ENCODE measurements at regions not wholly inside any gene's neighbourhood (a gene's known extent, or its start where the extent isn't known, plus 50 kb on each side); places are given as distances from the start of the nearest gene placed in this dataset.
"Not testable (repeated sequence)": the region's sequence is repeated elsewhere in the genome, so short reads cannot be mapped to it uniquely, and the experiment has no call there.

DNA sequence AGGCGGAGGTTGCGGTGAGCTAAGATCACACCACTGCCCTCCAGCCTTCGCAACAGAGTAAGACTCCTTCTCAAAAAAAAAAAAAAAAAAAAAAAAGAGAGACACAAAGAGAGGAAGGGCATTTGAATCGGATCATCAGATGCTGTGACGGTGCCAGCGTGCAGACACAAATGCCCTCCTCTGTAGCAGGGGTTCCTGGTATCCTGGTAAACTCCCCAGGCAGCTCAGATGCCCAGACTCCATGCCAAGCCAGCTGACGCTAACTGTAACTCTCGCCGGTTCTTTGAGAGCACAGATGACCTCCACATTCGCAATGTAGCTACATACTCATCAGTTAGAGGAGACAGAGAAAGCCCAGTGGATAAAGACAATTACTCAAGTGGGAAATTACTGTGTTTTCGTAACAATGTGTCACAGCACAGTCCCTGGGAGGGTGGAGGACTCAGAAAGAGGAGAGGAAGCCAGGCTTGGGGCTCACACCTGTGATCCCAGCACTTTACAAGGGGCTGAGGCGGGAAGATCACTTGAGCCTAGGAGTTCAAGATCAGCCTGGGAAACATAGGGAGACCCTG is 153.1 kb downstream of the BRD1 start:
- DNase-seq, result no peak

DNA sequence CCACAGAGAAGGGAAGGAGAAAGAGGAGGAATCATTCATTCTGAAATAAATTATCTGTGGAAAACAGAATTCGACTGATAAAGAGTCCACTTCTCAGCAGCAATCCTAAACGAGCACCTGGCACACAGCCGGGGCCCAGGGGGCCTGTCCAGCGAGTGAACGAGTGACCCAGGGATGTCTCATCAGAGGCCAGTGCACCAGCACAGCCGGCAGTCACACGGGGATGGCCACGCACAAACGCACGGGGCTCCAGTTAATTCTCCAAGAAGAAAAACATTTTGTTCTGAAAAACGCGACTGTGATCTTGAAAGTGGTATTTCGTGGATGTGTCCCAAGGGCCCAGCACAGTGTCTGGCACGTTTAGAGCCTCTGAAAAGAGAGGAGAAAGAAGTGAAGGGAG is 154.6 kb downstream of the BRD1 start:
- no peak for DNase-seq

DNA sequence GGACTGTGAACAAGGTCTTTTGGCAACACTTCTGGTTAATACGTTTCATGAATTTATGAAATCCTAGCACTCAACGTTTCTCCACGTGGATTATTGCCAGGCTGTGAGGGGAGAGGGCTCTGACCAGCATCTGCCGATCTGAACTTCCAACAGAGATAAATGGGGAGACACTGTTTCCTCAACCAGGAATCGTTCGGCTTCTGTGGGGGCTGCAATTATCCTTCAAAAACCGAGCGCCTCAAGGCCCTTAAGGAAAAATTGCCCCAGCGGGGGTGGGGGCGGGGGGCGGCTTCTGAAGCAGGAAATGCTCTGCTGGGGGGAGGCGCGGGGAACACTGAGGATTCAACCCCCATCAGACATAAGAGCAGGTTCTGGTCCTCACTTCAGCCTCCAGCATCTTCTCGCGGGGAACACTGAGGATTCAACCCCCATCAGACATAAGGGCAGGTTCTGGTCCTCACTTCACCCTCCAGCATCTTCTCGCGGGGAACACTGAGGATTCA is 155.6 kb downstream of the BRD1 start:
- DNase-seq, result no peak

DNA sequence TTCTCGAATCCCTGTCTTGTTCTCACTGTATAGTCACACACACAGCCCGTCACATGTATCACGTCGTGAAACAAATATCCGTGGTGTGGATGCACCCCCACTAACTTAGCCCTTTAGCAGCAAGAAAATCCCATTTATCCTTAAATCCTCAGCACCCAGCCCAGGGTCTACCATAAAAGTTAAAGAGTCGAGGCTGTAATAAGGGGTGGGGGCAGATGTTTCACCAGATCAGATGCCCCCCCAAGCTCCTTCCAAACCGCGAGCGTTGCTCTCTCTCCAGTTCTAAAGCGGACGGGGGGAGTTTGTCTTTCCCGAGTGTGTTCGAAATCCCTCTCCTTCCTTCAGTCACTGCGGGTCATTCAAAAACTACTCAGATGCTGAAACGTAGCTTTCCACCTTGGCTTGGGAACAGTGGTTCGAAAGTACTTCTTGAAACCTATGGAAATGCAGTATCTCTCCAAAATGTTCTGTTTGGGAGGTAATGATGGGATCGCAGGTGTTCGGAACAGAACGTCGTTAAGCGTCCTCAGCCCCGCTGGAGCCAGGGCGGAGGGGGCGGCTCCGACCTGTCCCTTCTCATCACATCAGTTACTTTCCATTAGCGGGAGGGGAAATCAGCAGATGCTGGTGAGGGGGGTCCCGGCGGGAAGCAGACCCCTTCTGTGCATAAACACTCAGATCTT is 156.2 kb downstream of the BRD1 start:
- DNase-seq, result no peak

DNA sequence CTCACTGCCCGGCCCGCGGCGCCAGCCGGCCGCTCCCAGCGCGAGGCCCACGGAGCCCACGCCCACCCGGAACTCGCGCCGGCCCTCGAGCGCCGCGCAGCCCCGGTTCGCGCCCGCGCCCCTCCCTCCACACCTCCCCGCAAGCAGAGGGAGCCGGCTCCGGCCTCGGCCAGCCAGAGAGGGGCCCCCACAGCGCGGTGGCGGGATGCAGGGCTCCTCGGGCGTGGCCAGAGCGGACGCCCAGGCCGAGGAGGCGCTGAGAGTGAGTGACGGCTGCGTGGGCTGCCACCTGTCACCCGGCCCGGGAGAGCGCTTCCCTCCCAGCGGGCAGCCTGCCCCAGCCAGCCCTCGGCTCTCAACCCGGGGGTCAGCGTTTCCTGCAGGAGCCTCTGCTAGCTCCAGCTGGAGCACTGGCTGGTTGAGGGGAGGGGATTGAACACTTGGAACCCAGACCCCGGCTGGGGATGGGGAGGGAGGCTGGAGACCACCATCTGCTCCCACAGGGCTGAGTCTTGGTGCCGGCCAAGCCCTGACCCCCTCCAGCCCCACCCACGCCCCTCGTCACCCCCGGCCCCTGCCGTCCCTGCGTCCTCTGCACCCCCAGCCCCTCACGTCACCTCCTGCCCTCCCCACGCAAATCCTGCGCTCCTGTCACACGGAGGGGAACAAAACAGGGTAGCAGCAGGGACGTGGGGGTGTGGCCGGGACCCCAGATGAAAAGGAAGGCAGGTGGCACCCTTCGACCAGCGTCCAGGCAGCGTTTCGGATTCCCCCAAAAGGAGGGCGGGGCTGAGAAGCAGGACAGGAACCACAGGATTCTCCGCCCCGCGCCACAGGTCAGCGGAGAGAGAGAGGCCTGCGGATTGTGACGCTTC is 157.0 kb downstream of the BRD1 start:
- DNase-seq, result no peak

DNA sequence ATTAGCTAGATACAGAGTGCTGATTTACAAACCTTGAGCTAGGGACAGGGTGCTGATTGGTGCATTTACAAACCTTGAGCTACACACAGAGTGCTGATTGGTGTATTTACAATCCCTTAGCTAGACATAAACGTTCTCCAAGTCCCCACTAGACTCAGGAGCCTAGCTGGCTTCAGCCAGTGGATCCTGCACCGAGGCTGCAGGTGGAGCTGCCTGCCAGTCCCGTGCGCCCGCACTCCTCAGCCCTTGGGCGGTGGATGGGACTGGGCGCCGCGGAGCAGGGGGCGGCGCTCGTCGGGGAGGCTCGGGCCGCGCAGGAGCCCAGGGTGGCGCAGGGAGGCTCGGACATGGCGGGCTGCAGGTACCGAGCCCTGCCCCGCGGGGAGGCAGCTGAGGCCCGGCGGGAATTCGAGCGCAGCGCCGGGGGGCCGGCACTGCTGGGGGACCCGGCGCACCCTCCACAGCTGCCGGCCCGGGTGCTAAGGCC is 157.7 kb downstream of the BRD1 start:
- not testable (repeated sequence) for DNase-seq

DNA sequence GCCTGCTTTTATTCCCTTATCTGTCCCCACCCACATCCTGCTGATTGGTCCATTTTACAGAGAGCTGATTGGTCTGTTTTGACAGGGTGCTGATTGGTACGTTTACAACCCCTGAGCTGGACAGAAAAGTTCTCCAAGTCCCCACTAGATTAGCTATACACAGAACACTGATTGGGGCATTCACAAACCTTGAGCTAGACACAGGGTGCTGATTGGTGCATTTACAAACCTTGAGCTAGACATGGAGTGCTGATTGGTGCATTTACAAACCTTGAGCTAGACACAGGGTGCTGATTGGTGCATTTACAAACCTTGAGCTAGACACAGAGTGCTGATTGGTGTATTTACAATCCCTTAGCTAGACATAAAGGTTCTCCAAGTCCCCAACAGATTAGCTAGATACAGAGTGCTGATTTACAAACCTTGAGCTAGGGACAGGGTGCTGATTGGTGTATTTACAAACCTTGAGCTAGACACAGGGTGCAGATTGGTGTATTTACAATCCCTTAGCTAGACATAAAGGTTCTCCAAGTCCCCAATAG is 158.2 kb downstream of the BRD1 start:
- not testable (repeated sequence) for DNase-seq

DNA sequence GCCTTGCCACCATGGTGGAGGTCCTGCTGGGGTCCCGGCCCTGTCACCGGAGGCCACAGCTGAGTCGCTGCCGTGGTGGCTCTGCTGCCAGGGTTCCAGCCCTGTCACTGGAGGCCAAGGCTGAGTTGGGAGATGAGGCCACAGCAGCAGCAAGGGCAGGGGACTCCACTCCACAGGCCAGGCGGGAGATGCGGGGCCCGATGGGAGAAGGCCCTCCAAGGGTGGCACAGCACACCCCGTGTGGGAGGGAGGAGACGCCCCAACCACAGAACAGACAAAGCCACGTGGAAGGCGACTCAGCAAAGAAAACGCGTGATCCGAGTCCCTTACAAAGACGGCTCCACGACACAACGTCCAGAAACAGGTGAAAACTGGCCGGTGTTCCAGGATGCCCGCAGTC is 159.3 kb downstream of the BRD1 start:
- no peak for DNase-seq

DNA sequence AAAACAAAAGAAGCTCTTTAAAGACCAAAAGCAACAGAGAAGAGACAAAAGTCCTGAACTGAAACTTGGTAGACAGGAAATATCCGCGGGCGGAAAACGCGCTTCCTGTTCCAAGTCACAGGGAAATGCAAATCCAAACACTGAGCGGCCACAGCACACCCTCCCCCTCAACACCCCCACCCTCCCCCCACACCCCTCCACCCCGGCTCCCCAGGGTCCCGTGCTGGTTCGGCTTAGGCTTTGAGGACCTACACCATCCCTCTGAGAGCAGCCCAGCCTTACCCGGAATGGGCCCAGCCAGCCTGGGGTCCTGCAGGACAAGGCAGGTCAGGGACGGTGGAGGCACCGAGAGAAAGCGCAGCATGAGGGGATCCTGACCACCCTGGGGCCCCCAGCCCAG is 160.4 kb downstream of the BRD1 start:
- DNase-seq, result no peak

DNA sequence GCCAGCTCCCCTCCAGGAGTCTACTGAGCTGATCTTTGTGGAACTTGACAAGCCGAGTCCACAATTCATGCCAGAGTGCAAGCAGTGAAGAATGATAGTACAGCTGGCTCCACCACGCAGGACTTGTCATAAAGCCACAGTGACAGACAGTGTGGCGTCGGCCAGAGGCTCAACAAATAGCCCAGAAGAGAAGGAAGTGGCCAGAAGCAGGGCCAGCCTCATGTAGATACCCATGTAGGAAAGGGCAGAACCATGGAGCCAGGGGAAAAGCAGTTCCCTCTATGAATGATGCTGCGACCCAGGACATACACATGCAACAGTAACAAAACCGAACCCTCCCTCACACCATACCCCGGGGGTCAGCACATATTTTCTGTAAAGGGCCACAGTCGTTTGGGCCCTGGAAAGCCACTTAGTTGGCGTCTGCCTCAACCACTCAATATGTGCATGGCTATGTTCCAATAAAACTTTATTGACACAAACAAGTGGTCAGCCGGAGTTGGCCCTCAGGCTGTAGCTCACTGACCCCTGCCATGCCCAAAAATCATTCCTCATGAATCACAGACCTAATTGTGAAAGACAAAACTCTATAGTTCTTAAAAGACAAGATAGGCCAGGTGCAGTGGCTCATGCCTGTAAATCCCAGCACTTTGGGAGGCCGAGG is 161.4 kb downstream of the BRD1 start:
- DNase-seq, result no peak

DNA sequence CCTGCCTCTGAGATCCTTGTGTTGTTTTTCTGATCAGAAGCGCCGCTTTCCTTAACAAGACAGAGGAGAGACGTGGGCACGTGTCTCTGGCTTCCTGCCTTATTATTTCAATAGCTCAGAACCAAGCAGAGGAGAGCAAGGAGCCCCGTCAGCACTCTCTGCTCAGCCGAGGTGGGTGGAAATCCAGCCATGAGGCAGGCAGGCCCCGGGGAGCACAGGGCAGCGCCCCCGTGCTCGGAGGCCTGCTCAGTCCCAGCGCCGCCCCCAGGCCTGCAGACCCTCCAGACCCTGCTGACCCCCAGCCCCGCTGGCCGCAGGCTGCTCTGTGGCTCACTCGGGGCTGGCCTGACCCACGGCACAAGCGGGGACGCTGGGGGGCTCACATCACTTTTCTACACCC is 162.8 kb downstream of the BRD1 start:
- DNase-seq, result no peak

DNA sequence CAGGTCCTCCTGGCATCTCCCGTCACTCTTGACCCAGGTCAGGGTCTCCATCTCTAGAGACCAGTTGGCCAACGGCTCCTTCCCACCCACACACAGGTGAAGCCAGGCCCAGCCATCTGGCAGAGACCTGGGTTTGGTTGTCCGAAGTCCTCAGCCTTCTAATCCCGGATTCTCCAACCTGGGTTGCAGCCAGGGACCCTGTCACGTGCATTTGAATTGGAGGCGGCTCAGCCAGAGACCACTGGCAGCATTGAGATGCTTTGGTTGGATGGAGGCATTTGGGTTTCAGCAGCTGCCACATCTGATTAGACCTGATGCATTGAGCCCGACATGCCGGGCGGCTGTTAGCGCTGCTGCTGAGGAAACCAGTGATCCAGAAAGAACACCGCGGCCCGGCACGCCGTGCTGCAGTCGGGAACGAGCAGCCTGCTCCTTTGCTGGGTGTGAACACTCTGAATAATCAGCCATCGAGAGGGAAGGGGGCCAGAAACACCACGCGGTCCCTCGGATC is 163.2 kb downstream of the BRD1 start:
- no peak for DNase-seq

DNA sequence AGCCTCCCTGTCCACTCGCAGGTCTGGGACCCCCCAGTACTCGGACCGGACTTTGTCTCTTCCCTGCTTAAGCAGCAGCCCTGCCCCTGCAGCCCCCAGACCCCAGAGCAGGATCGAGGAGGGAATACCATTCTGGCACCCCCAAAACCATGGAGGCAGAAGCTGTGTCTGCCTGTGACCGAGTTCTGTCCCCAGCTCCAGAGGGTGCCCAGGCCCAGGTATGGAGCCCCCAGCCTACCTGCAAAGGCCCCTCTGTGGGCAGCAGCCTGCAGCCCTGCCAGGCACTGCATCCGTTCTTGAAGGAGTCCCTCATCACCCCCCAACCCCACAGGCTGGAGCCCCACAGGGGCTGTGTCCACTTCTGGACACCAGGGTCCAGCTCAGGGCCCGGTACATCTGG is 163.8 kb downstream of the BRD1 start:
- DNase-seq, result no peak

DNA sequence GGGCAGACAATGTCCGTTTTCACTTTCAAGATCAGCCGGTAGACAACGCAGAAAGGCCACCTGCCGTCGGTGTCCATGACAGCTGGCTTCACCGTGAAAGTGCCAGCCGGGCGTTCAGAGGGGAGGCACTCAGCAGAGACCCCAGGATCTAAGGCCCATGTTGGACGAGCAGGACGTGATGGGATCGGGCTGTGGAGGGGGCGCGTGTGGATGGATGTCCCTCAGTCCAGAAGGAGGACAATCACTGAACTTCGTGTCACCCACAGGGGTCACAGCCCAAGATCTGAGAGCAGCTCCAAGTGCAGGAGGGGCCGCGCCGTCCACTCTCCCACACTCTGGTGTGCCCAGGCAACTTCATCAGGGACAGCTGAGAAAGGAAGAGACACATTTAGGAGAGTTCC is 164.4 kb downstream of the BRD1 start:
- no peak for DNase-seq

DNA sequence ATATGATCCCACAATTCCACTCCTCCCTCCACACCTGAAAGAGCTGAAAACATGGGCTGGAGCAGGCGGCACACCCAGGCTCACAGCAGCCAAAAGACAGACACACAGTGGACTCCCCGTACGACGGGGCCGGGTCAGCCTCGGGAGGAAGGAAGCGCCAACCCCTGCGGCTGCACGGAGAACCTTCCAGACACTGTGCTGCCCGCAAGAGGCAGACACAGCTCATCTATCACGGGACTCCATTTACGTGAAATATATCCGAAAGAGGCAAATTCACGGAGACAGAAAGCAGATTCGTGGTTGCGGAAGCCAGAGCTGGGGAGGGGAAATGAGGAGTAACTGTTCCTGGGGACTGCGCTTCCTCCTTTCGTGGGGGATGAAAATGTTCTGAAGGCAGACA is 165.0 kb downstream of the BRD1 start:
- no peak for DNase-seq

DNA sequence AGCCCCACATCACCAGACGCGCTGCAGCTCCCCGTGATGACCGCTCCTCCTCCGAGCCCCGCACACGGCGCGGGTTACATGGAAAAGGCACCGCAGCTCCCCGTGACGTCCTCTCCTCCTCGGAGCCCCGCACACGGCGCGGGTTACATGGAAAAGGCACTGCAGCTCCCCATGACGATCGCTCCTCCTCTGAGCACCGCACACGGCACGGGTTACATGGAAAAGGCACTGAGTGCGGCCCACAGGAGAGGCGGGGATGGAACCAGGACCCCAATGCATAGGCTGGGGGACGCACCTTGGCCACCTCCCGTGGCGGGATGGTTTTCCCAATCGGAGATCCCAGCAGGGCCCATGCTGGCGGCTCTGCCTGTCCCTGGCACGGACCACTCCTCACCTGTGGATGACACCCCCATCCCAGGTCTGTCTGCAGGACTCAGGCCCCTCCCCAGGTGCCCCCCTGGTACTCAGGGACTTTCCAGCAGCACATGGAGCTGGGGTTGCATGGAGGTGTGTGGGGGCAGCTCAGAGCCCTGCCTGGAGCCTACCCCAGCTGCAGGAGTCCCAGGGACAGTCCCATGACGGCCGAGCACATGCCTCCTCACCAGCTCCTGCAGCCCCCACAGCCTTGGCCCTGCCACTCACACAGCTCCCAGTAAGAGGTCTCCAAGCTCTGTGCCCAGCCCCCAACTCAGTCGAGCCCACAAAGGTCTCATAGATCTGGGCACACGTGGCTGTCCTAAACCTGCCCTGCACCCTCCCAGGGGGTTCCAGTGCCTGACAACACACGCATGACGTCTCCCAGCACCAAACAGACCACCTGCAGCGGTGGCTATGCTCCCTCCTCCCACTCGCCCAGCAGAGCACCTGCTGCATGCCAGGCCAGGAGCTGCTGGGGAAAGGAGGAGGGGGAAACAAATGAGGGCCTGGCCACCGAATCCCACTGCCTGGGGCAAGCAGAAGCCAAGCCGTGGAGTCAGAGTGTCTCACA is 166.6 kb downstream of the BRD1 start:
- DNase-seq, result no peak

DNA sequence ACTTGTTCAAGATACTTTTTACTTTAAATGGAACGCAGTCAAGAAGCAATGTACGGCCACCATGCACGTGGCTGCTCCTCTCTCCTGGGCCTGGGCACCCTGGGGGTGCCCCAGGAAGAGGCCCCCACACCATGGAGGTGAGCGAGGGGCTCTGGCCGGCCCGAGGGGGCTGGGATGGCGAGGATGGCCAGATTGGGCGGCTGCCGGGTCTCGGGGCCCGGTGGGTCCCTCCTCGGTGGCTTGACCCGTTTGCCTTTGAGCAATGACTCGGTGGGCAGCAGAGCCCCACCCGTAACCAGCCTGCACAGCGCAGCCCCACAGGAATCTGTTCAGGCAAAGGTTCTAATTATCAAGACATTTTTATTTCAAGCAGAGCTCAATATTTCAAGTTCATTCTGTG is 167.4 kb downstream of the BRD1 start:
- no peak for DNase-seq

DNA sequence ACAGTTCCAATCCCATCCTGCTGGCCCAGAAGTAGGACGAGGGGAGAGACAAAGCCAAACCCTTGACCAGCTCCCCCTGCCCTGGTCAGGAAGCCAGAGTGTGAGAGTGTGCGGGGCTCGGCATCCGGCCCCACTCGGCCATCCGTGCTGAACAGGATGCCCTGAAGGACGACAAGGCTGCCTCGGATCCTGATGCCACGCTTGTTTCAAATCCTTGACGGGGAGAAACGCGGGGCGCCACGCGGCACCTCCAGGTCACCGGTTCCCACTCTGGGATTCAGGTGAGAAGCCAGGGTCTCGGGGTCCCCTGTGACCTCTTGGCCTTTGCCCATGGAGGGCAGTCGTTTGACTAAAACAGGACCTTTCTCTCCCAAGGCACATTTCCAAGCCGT is 167.8 kb downstream of the BRD1 start:
- no peak for DNase-seq

DNA sequence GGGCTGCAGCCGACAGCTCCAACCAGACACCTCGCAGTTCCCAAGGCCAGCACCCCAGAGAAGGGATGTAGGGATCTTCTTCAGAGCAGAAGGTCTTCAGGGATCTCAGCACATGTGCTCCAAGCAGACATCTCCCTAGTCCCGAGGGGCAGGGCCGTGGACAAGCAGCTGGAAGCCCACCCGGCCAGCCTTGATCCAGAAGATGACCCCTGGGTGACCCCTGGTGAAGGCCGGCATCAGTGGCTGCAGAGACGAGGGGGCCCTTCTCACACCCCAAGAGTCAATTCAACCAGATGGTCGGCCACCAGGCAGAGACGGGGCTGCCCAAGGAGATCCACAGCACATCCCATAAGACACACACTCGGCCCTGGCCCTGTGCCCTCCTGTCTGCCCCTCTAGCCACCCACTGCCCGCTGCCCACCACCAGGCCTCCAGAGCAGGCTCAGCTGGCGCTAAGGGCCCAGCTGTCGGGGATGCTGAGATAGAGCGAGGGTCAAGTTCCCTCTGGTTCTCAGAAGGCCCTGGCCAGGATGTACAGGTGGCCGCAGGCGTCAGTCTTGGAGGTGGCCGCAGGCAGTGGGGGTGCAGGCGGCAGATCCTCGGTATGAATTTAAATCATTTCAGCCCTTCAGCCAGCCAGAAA is 168.3 kb downstream of the BRD1 start:
- DNase-seq, result no peak

DNA sequence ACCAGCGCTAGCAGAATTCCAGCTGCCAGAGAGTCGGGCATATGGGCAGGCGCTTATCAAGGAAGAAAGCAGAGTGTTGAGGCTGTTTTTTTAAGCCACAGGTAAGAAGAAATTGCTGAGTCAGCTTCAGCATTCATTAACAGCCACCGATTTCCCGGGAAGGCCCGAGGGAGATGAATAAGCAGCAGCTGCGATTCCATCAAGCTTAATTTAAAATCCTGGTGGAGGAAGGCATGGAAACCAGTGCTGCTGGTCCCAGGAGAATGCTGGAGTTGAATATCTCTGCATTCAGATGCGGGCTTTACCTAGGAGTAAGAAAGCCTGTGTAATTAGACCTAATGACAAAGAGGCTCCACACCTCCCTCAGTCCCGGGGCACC is 168.8 kb downstream of the BRD1 start:
- DNase-seq, result no peak

DNA sequence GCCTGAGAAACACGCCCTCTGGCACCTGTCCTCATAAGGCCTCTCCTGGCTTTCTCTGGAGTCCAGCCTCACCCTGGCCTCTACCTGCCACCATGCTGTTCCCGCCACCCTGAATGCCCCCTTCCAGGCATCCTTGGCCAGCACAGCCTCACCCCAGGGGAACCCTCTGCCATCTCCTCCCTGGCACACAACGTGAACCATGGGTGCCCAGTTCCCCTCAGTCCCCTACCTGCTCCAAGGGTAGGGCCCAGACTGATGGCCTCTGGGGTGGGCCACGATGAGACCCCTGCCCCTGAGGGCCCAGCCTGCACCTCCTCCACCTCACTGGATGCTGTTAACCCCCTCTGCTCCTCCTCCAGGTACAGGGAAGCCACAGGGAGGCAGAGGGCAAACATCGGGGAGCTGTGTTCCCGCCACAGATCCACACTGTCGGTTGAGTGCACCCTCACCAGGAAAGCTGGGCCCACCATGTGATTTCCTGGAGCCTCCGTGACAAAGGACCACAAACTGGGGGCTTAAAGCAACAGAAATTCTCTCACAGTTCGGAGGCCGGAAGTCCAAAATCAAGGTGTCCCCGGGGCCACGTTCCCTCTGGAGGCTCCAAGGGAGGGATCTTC is 169.6 kb downstream of the BRD1 start:
- DNase-seq, result no peak
